Fibroblast of peridontal ligament (primary cell): ENCODE measurements at regions not wholly inside any gene's neighbourhood (a gene's known extent, or its start where the extent isn't known, plus 50 kb on each side); places are given as distances from the start of the nearest gene placed in this dataset.
A peak's percentile ranks its signal among the peaks of the same experiment; 100 is the strongest.
"Not testable (repeated sequence)": the region's sequence is repeated elsewhere in the genome, so short reads cannot be mapped to it uniquely, and the experiment has no call there.

ENCODE experiments used
- DNase-seq: peaks from one replicate; pipeline ENCODE4 v3.0.0-alpha.2; 2010; ENCODE audit errors: extremely low read depth

- DNase-seq: no peak
Measured at GRCh38 chr5:174794931-174795672, 70.7 kb downstream of the MSX2 start.

GRCh38 chr5:174793684-174794328 is 69.4 kb downstream of the MSX2 start:
- peak; percentile 51 for DNase-seq

DNA sequence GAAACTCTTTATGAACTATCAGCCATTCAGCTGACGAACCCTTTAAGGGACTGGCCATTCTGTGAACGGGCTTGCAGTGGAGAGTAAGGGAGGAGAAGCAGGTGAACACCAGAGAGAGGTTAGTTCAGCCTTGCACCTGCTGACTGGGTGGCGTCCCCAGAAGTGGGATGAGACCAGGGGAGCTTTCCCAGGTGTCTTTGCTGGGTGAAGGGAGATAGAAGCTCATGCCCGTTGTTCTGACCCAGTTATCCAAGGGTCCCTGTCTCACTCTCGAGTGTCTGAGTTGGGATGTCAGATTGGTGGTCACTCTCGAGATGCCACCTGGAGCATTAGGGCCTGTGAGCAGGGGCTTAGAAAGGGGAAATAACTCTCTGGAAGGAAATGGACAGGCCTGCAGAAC is 68.7 kb downstream of the MSX2 start:
- DNase-seq: no peak

DNA sequence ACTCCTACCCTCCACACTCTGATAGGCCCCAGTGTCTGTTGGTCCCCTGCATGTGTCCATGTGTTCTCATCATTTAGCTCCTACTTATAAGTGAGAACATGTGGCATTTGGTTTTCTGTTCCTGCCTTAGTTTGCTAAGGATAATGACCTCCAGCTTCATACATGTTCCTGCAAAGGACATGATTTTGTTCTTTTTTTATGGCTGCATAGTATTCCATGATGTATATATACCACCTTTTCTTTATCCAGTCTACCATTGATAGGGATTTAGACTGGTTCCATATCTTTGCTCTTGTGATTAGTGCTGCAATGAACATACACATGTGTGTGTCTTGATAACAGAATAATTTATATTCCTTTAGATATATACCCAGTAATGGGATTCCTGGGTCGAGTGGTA is 67.9 kb downstream of the MSX2 start:
- not testable (repeated sequence) for DNase-seq

DNA sequence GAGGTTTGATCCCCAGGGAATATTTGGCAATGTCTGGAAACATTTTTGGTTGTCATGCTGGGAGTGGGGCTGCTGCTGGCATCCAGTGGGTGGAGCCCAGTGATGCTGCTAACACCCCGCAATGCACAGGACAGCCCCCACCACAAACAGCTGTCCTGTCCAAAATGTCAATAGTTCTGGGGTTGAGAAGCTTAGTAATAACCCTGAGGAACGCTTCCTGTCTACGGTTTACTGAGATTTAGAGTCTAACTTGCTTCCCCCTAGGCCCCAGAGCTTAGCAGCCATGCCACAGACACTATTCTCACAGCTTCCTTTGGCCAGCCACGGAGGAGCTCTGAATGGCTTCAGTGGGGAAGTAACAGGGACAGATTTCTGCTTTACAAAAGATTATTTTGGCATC is 66.5 kb downstream of the MSX2 start:
- DNase-seq: no peak

DNA sequence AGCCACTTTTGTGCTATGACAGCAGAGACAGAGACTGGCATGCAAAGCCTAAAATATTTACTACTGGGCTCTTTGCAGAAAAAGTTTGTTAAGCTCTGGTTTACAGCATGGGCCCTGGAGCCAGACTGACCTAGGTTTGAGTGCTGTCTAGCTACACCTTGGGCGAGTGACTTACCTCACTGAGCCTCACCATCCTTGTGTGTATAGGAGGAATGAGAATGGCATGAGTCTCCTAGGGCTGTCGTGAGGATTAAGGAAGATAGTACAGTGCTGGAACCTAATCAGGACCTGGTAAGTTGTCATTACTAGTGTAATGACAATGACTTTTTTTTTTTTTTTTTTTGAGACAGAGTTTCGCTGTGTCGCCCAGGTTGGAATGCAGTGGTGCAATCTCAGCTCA is 65.2 kb downstream of the MSX2 start:
- DNase-seq: no peak

- no peak for DNase-seq
Measured at GRCh38 chr5:174785120-174785680, 60.8 kb downstream of the MSX2 start.
